ENCODE measurements at regions not wholly inside any gene's neighbourhood (a gene's known extent, or its start where the extent isn't known, plus 50 kb on each side); places are given as distances from the start of the nearest gene placed in this dataset.

- no peak for TF ChIP-seq CTCF (conservative IDR thresholded peaks at IDR 0.05)
- TF ChIP-seq EZH2 (IDR thresholded peaks at IDR 0.05; ENCODE audit: low read depth), result no peak
Measured at GRCh38 chr4:56160636-56161035, 211.9 kb downstream of the CEP135 start.
